DOHH2 (cell line): ENCODE measurements at regions not wholly inside any gene's neighbourhood (a gene's known extent, or its start where the extent isn't known, plus 50 kb on each side); places are given as distances from the start of the nearest gene placed in this dataset.

Experiments used
- EZH2phosphoT487 ChIP-seq: fragments of 200-600 bp; sonication (generic); IDR thresholded peaks from 2 replicates; pipeline ENCODE4 v1.6.1; 2017; ENCODE audit warnings: borderline replicate concordance, mild to moderate bottlenecking, antibody characterized with exemption, low read length, moderate library complexity, mixed read lengths
- TF ChIP-seq, protein P1 (sequence below): fragments of 200-600 bp; sonication (generic); IDR thresholded peaks from one replicate; pipeline ENCODE4 v1.5.1; 2014; ENCODE audit warnings: antibody characterized with exemption, mild to moderate bottlenecking, low read depth, low read length; ENCODE audit not compliant: poor library complexity, severe bottlenecking

DNA sequence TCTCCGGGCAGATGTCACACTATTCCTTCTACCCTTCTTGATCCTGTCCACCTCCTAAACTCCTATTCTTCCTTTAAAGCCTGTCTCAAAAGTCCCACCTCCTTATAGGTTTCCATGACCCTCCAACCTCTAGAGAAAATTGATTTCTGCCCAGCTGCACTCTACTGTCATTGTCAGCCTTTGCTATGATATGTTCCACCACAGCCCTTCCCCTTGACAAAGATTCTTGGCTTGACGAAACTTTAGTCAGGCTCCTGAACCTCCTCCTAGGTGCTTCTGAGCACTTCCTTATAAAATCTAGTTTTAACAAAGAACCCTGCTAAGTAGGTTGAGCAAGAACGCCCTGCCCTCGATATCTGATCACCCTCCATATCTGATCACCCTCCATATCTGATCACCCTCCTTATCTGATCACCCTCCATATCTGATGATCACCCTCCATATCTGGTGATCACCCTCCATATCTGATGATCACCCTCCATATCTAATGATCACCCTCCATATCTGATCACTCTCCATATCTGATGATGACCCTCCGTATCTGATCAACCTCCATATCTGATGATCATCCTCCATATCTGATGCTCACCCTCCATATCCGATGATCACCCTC is 103.2 kb downstream of the RIN2 start:
- TF ChIP-seq, protein P1, sequence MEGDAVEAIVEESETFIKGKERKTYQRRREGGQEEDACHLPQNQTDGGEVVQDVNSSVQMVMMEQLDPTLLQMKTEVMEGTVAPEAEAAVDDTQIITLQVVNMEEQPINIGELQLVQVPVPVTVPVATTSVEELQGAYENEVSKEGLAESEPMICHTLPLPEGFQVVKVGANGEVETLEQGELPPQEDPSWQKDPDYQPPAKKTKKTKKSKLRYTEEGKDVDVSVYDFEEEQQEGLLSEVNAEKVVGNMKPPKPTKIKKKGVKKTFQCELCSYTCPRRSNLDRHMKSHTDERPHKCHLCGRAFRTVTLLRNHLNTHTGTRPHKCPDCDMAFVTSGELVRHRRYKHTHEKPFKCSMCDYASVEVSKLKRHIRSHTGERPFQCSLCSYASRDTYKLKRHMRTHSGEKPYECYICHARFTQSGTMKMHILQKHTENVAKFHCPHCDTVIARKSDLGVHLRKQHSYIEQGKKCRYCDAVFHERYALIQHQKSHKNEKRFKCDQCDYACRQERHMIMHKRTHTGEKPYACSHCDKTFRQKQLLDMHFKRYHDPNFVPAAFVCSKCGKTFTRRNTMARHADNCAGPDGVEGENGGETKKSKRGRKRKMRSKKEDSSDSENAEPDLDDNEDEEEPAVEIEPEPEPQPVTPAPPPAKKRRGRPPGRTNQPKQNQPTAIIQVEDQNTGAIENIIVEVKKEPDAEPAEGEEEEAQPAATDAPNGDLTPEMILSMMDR: no peak
- no peak for TF ChIP-seq EZH2phosphoT487
